ENCODE measurements at regions not wholly inside any gene's neighbourhood (a gene's known extent, or its start where the extent isn't known, plus 50 kb on each side); places are given as distances from the start of the nearest gene placed in this dataset.

DNA sequence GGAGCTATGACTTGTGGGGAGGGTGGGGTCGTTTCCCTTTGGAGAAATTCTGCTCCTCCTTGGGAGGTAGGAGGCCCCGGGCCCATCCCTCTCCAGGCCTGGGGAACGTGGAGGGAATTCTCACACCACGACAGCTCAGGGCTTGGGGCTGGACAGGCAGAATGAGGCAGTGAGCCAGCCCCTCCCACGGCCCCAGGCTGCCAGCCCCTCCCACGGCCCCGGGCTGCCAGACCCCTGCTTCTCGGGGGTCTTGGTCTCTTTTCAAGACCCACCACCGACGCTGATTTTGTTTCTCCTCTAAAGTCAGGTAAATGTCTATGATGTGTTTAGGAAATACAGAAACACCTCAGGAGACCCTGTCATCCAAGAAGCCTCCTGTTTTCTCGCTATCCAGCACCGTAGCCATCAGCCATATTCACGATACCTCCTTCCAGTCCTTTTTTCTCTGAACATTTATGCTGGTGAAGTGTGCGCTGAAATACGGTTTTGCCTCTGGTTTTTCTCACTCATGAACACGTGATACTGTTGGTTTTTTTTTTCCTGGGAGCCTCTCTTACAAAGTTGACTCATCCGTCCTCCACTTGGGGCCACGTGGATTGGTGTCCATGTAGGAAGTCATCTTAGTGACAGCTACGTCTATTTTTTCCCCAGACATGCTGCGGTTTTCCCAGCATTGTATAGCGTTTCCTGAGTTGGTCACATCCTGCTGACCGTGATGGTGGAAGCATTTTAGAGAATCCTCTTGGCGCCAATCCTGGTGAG is 1219.6 kb downstream of the BRD1 start:
- Histone ChIP-seq H3K4me1 (replicated peaks in 1 of 2) (no peaks in the 10 kb centered on the region), H3K4me3 (no peak overlapping the region), H3K27ac (no peak overlapping the region)
- ATAC-seq (replicated peaks in 6 of 8), result peak in 1 of 8 experiments; percentile 24
- WGBS, 10 experiments, result 45 to 98% (median 55%) methylated on average over 2 to 13 of the region's 23 CpGs; no CpG with 5 or more reads in 1 of the 10 experiments
- in situ Hi-C loops (cut with MboI; ENCODE audit: low pct_unique_long_range_greater_than_20kb in 2 of 9, low sequenced_read_pairs in 9 of 9, unreplicated experiment in 9 of 9), result no loop called here

DNA sequence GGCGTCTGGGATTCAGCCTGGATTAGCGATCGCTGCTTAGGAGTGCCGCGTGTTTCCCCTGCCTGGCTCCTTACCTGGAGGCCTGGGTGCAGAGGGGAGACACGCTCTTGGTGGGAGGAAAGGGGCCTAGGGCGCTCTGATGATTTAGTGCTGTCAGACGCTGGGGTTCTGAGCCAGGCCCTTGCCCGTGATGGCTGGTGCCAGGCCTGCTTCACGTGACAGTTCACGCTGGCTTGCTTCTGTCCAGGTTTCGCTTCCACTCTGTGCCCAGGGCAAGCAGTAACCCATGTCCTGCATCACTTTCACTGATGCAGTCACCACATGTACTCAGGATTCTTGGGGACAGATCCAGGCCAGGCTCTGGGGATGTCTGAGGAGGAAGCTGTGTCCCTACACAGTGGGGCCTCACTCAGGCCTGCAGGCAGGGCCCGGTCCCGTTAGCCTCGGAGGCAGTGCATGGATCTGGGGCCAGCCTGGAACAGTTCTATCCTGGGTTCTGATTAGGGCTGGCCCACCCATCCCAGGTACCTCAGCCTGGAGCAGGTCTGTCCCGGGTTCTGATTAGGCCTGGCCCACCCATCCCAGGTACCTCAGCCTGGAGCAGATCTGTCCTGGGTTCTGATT is 1220.9 kb downstream of the BRD1 start:
- Histone ChIP-seq H3K27ac (no peak overlapping the region), H3K4me3 (no peak overlapping the region), H3K4me1 (replicated peaks in 1 of 2) (no peaks in the 10 kb centered on the region)
- 43 to 100% (median 61%) methylated on average over 1 to 10 of the region's 16 CpGs; no CpG with 5 or more reads in 4 of the 10 experiments for WGBS, 10 experiments
- in situ Hi-C loops (cut with MboI; ENCODE audit: low pct_unique_long_range_greater_than_20kb in 2 of 9, low sequenced_read_pairs in 9 of 9, unreplicated experiment in 9 of 9), result no loop called here
- ATAC-seq (replicated peaks in 6 of 8), result no peak

DNA sequence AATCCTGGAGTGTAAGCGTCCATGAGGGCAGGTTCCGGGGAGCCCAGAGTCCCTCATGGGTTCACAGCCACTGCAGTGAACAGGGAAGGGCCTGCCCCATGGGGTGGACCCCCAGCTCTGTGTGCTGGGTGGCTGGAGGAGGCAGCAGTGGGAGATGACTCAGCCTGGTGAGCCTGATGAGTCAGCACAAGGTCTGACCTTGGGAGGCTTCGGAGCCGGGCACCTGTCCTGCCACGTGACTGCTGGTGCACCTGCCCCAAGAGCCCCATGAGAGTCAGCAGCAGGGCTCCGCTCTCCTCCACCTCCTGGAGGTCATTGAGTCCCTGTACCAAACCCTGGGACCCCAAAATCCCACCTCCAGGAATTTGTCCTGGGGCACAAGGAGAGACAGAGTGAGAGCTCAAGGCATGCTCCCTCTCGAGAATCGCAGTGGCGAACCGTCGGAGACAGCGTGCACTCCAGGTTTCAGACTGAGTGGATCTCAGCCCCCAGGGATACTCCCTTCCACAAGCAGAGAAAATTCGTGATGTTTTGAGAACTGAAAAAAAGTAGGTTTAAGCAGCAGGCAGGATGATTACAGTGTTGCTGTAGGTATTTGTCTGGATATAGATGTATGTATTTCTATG is 1221.7 kb downstream of the BRD1 start:
- WGBS, 10 experiments, result 53 to 95% (median 64%) methylated on average over 3 to 8 of the region's 13 CpGs; no CpG with 5 or more reads in 5 of the 10 experiments
- in situ Hi-C loops (cut with MboI; ENCODE audit: low pct_unique_long_range_greater_than_20kb in 2 of 9, low sequenced_read_pairs in 9 of 9, unreplicated experiment in 9 of 9), result no loop called here
- no peak overlapping the region for H3K4me3 ChIP-seq
- no peak overlapping the region for H3K27ac ChIP-seq
- H3K4me1 ChIP-seq (replicated peaks in 1 of 2), result no peaks in the 10 kb centered on the region
- ATAC-seq (replicated peaks in 6 of 8), result peak in 3 of 8 experiments; percentile 64 to 95 (median 76)

DNA sequence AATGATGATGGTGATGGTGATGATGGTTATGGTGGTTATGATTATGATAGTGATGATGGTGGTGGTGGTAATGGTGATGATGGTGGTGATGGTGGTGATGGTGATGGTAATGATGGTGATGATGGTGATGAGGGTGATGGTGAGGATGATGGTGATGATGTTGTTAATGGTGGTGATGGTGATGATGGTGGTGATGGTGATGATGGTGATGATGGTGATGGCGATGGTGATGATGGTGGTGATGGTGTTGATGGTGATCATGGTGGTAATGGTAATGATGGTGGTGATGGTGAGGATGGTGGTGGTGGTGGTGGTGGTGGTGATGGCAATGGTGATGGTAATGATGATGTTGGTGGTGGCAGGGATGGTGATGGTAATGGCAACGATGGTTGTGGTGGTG is 1222.5 kb downstream of the BRD1 start:
- 0 to 100% (median 58%) methylated on average over 1 of the region's 2 CpGs; no CpG with 5 or more reads in 4 of the 10 experiments for WGBS, 10 experiments
- Histone ChIP-seq H3K27ac (no peak overlapping the region), H3K4me3 (no peak overlapping the region), H3K4me1 (replicated peaks in 1 of 2) (no peaks in the 10 kb centered on the region)
- no peak for ATAC-seq (replicated peaks in 6 of 8)
- in situ Hi-C loops (cut with MboI; ENCODE audit: low pct_unique_long_range_greater_than_20kb in 2 of 9, low sequenced_read_pairs in 9 of 9, unreplicated experiment in 9 of 9), result no loop called here

DNA sequence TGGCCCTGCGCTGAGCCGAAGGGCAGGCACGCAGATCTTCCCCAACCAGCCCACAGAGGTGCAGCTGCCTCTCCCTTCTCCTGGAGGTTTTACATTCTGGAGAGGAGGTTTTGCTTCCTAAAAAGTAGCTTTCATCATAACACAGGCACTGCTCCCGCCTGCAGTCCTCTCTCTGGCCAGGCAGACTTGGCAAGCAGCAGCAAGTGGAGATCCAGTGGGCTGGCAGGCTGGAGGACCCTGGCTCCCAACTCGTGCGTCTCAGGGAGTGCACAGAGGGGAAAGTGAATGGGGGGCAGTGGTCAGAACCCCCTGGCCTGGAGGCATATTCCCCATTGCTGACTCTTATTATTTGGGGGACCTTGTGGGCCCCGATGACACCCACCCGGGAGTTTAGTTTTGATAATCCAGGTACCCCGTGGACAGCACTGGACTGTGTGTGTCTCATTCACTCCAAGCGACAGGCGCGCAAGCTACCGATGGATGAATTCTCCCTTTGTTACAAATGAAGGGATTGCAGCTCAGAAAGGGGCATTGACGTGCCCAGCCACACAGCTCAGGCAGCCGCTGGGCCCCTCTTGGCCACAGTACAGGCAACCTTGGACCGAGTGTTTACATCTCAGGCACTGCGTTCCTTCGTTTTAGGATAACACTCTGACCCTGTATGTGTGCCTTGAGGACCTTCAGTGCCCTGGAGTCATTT is 1223.9 kb downstream of the BRD1 start:
- ATAC-seq (replicated peaks in 6 of 8), result no peak
- Histone ChIP-seq H3K27ac (no peak overlapping the region), H3K4me3 (no peak overlapping the region), H3K4me1 (replicated peaks in 1 of 2) (no peaks in the 10 kb centered on the region)
- in situ Hi-C loops (cut with MboI; ENCODE audit: low pct_unique_long_range_greater_than_20kb in 2 of 9, low sequenced_read_pairs in 9 of 9, unreplicated experiment in 9 of 9), result no loop called here
- 30 to 100% (median 85%) methylated on average over 1 to 12 of the region's 18 CpGs; no CpG with 5 or more reads in 4 of the 10 experiments for WGBS, 10 experiments

DNA sequence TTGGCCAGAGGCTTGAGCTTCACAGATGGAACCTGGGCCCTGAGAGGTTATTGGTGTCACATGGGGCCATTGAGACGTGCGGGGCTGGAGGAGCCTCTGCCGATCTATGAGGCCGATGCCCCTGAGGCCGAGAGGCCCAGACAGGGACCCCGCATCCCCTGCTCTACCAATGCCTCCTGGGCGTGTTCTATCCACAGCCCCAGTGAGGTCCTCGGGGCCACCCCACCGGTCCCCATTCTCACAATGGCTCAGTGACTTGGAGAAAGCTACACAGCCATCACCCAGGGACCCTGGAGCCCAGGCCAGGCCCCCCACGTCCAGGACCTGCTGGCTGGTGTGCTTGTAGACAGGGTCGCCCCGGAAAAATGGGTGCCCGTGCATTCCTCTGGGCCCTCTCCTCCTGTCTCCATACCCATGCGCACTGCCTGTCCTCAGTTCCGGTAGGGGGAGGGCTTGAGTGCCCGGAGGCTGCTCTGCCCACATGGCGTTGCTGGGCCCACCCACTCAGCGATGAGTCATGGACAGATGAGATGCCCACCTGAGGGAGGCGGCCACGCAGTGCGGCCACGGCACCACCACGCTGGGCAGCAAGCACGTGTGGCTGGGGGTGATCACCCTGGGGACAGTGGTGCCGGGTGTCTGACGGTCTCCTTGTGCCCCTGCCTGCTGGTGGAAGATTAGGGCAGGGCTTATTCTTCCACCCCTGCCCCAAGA is 1224.7 kb downstream of the BRD1 start:
- Histone ChIP-seq H3K27ac (no peak overlapping the region), H3K4me3 (no peak overlapping the region), H3K4me1 (replicated peaks in 1 of 2) (no peaks in the 10 kb centered on the region)
- in situ Hi-C loops (cut with MboI; ENCODE audit: low pct_unique_long_range_greater_than_20kb in 2 of 9, low sequenced_read_pairs in 9 of 9, unreplicated experiment in 9 of 9), result no loop called here
- 0 to 100% (median 60%) methylated on average over 1 to 10 of the region's 26 CpGs; no CpG with 5 or more reads in 3 of the 10 experiments for WGBS, 10 experiments
- ATAC-seq (replicated peaks in 6 of 8), result no peak

DNA sequence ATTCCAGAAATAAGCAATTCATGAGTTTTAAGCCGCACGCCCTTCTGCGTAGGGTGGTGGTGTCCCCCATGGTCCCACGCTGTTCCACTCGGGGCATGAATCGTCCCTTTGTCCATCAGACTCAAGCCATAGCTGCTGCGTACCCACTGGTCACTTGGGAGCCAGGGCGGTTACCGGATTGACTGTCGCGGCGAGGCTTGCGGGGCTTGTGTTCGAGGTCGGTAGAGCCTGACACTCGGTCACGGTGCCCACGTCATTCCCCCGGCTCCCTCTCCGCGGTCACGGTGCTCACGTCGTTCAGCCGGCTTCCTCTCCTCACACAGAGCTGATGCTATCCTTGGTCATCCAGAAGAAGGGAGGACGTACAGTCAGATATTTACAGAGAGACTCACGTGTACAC is 1227.0 kb downstream of the BRD1 start:
- H3K4me1 ChIP-seq (replicated peaks in 1 of 2), result no peaks in the 10 kb centered on the region
- in situ Hi-C loops (cut with MboI; ENCODE audit: low pct_unique_long_range_greater_than_20kb in 2 of 9, low sequenced_read_pairs in 9 of 9, unreplicated experiment in 9 of 9), result no loop called here
- ATAC-seq (replicated peaks in 6 of 8), result no peak
- 68 to 100% (median 88%) methylated on average over 1 to 18 of the region's 27 CpGs; no CpG with 5 or more reads in 4 of the 10 experiments for WGBS, 10 experiments
- H3K4me3 ChIP-seq, result no peak overlapping the region
- no peak overlapping the region for H3K27ac ChIP-seq

DNA sequence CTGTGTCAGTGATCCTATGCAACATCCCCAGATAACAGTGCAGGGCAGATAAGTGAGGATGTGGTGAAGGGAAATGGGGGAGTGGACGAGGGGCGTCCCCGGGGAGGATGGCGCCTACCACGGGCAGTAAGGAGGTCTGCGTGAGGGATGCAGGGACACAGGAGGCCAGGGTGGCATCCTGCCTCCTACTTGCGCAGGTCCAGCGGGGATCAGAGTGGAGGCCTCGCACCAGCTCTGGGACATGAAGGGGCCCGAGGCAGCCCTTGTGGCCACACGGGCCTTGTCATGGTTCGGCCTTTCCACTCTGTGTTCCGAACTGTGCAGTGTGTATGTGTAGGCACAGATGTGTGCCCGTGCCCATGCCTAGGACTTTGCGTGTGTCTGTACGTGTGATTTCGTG is 1227.5 kb downstream of the BRD1 start:
- ATAC-seq (replicated peaks in 6 of 8), result no peak
- no peaks in the 10 kb centered on the region for H3K4me1 ChIP-seq (replicated peaks in 1 of 2)
- in situ Hi-C loops (cut with MboI; ENCODE audit: low pct_unique_long_range_greater_than_20kb in 2 of 9, low sequenced_read_pairs in 9 of 9, unreplicated experiment in 9 of 9), result no loop called here
- H3K4me3 ChIP-seq, result no peak overlapping the region
- H3K27ac ChIP-seq, result no peak overlapping the region
- 40 to 100% (median 75%) methylated on average over 1 to 7 of the region's 17 CpGs; no CpG with 5 or more reads in 5 of the 10 experiments for WGBS, 10 experiments

DNA sequence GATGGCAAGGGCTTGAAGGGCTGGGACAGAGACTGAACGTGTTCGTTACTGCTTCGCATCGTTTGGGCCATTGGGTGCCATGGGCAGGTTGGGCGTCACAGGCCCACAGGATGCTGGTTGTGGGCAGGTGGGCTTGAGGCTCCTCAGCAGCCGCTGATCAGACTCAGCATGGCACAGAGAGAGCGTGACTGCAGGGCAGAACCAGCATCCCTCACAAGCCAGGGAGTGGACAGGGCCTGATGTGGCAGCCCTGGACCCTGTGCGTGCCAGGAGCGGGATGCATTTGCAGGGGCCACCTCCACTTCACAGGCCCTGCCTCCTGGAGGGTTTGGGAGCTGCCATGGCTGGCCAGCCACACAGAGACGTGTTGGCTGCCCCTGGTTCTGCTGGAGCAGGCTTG is 1228.3 kb downstream of the BRD1 start:
- in situ Hi-C loops (cut with MboI; ENCODE audit: low pct_unique_long_range_greater_than_20kb in 2 of 9, low sequenced_read_pairs in 9 of 9, unreplicated experiment in 9 of 9), result loop anchor here in 1 of 9 experiments (25.0 kb wide), 1 partner anchor 713 kb away; no protein-coding TSS in a partner anchor
- H3K4me3 ChIP-seq, result no peak overlapping the region
- WGBS, 10 experiments, result 39 to 80% methylated on average over 3 to 5 of the region's 10 CpGs; no CpG with 5 or more reads in 8 of the 10 experiments
- ATAC-seq (replicated peaks in 6 of 8), result no peak
- H3K27ac ChIP-seq, result no peak overlapping the region
- H3K4me1 ChIP-seq (replicated peaks in 1 of 2), result no peaks in the 10 kb centered on the region

DNA sequence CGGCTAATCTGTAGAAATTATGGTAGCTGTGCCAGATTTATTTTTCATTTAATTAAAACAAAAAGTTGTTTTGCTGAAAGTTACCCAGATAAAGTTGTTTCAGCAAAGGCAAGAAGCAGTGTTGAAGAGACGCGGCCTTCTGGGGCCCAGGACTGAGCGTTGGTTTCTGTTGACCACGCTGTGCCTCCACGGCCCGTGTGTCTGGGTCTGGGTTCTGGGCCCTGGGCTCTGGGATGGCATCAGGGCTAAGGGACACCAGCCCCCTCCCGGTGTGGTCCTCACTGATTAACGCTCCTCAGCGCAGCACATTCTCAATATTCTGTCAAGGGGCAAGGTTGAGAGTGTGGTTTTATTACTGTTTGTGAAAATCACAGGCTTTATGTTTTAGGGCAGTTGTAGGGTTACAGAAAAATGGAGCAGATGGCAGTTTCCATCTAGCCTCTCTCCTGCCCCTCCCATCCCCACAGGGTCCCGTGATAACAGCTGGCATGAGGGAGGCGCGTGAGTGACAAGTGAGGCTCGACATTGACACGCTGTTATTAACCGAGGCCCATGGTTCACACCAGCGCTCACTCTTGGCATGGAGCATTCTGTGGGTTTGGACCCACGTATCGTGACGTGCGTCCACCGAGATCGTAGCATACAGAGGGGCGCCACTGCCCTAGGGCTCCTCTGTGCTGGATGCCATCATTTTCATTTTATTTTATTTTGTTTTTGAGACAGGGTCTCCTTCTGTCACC is 1231.4 kb downstream of the BRD1 start:
- no peak for ATAC-seq (replicated peaks in 6 of 8)
- in situ Hi-C loops (cut with MboI; ENCODE audit: low pct_unique_long_range_greater_than_20kb in 2 of 9, low sequenced_read_pairs in 9 of 9, unreplicated experiment in 9 of 9), result loop anchor here in 1 of 9 experiments (25.0 kb wide), 1 partner anchor 716 kb away; no protein-coding TSS in a partner anchor
- H3K4me1 ChIP-seq (replicated peaks in 1 of 2), result no peaks in the 10 kb centered on the region
- no peak overlapping the region for H3K27ac ChIP-seq
- H3K4me3 ChIP-seq, result no peak overlapping the region
- 43 to 93% (median 91%) methylated on average over 1 to 19 of the region's 24 CpGs; no CpG with 5 or more reads in 1 of the 10 experiments for WGBS, 10 experiments

DNA sequence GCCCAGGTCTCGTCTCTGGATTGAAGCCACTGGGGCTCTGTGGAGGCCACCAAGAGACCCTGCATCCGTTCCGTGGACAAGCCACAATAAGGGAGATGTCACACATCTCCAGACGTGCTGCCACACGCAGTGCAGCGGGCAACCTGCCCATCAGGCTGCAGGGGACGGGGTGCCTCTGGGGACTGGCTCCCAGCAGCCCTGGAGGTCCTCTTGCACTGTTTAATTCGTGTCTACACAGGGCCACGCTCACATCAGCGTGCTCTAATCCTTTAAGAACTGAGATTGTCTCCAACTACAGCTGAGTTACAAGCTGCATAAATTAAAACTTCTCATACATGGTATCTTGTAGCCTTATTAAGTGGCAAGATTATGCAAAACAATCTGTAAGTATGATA is 1232.2 kb downstream of the BRD1 start:
- H3K27ac ChIP-seq, result no peak overlapping the region
- in situ Hi-C loops (cut with MboI; ENCODE audit: low pct_unique_long_range_greater_than_20kb in 2 of 9, low sequenced_read_pairs in 9 of 9, unreplicated experiment in 9 of 9), result loop anchor here in 1 of 9 experiments (25.0 kb wide), 1 partner anchor 717 kb away; no protein-coding TSS in a partner anchor
- no peak overlapping the region for H3K4me3 ChIP-seq
- no peak for ATAC-seq (replicated peaks in 6 of 8)
- 13 to 82% (median 15%) methylated on average over 2 to 7 of the region's 10 CpGs; no CpG with 5 or more reads in 5 of the 10 experiments for WGBS, 10 experiments
- no peaks in the 10 kb centered on the region for H3K4me1 ChIP-seq (replicated peaks in 1 of 2)
